Neuronal stem cell (in vitro differentiated cells): ENCODE measurements at regions not wholly inside any gene's neighbourhood (a gene's known extent, or its start where the extent isn't known, plus 50 kb on each side); places are given as distances from the start of the nearest gene placed in this dataset.

Experiments used
- DNase-seq: peaks from one replicate; pipeline ENCODE4 v3.0.0-alpha.2; 2013; ENCODE audit warnings: low spot score
- H2AFZ ChIP-seq: one replicate; pipeline ENCODE4 v1.6.1; 2013; ENCODE audit warnings: mild to moderate bottlenecking, low read length, inconsistent platforms
- H2AK5ac ChIP-seq: 2 replicates; pipeline ENCODE4 v1.6.1; 2013; ENCODE audit warnings: low read depth, mild to moderate bottlenecking, inconsistent platforms, low read length, moderate library complexity, mixed read lengths
- H2BK120ac ChIP-seq: 2 replicates; pipeline ENCODE4 v1.6.1; 2013; ENCODE audit warnings: low read depth, mild to moderate bottlenecking, inconsistent platforms, low read length, moderate library complexity, mixed read lengths
- H2BK12ac ChIP-seq: one replicate; pipeline ENCODE4 v1.6.1; 2013; ENCODE audit warnings: low read length, inconsistent platforms
- H2BK15ac ChIP-seq: 2 replicates; pipeline ENCODE4 v1.6.1; 2013; ENCODE audit warnings: mild to moderate bottlenecking, low read length, inconsistent platforms, mixed read lengths
- H2BK5ac ChIP-seq: one replicate; pipeline ENCODE4 v1.6.1; 2013; ENCODE audit warnings: inconsistent platforms, mild to moderate bottlenecking, low read length, moderate library complexity
- H3K14ac ChIP-seq: one replicate; pipeline ENCODE4 v1.6.1; 2013; ENCODE audit warnings: low read length, inconsistent platforms
- H3K18ac ChIP-seq: 2 replicates; pipeline ENCODE4 v1.6.1; 2013; ENCODE audit warnings: low read length, inconsistent platforms
- H3K23ac ChIP-seq: 2 replicates; pipeline ENCODE4 v1.6.1; 2013; ENCODE audit warnings: low read depth, mild to moderate bottlenecking, mixed read lengths, low read length, inconsistent platforms; ENCODE audit not compliant: poor library complexity
- H3K27ac ChIP-seq: replicated peaks from 3 replicates; pipeline ENCODE4 v1.5.1; 2013; ENCODE audit warnings: low read length, inconsistent platforms
- H3K27me3 ChIP-seq, 3 experiments: 2 replicates each; pipeline ENCODE4 v1.6.1; 2013; ENCODE audit warnings: low read length in 3 of 3, mild to moderate bottlenecking in 2 of 3, inconsistent platforms in 1 of 3, low read depth in 1 of 3, mixed read lengths in 1 of 3, moderate library complexity in 1 of 3; ENCODE audit not compliant: control insufficient read depth in 3 of 3, insufficient read depth in 3 of 3
- H3K36me3 ChIP-seq, 2 donors: replicated peaks in 1 of 2; 2 replicates each; pipeline ENCODE4 v1.6.1; 2013; ENCODE audit warnings: low read length in 2 of 2; ENCODE audit not compliant: control insufficient read depth in 2 of 2, insufficient read depth in 2 of 2
- H3K4ac ChIP-seq: 2 replicates; pipeline ENCODE4 v1.6.1; 2013; ENCODE audit warnings: inconsistent platforms, mild to moderate bottlenecking, low read length, moderate library complexity
- H3K4me1 ChIP-seq, 2 donors: 1 replicate in 1 of 2; 2 replicates in 1 of 2; pipeline ENCODE4 v1.6.1; 2013; ENCODE audit warnings: low read length in 2 of 2, low read depth in 1 of 2; ENCODE audit not compliant: control insufficient read depth in 2 of 2, insufficient read depth in 1 of 2
- H3K4me2 ChIP-seq: one replicate; pipeline ENCODE4 v1.6.1; 2013; ENCODE audit warnings: mild to moderate bottlenecking, low read length, inconsistent platforms; ENCODE audit not compliant: insufficient read depth, poor library complexity, severe bottlenecking
- H3K4me3 ChIP-seq, 2 donors: 2 replicates each; pipeline ENCODE4 v1.5.1; 2013; ENCODE audit warnings: low read length in 2 of 2, mild to moderate bottlenecking in 2 of 2, inconsistent platforms in 1 of 2, moderate library complexity in 1 of 2
- H3K79me1 ChIP-seq: one replicate; pipeline ENCODE4 v1.6.1; 2013; ENCODE audit warnings: low read depth, mild to moderate bottlenecking, inconsistent platforms, low read length, moderate library complexity
- H3K9ac ChIP-seq: one replicate; pipeline ENCODE4 v1.6.1; 2013; ENCODE audit warnings: mild to moderate bottlenecking, low read depth, low read length, inconsistent platforms; ENCODE audit not compliant: poor library complexity
- H3K9me3 ChIP-seq, 2 donors: replicated peaks in 1 of 2; 2 replicates each; pipeline versions ENCODE3 to v1.6.1; 2013; ENCODE audit warnings: low read length in 2 of 2, mild to moderate bottlenecking in 2 of 2, inconsistent platforms in 1 of 2, low read depth in 1 of 2, mixed read lengths in 1 of 2, moderate library complexity in 1 of 2; ENCODE audit not compliant: control insufficient read depth in 2 of 2, insufficient read depth in 1 of 2
- H4K8ac ChIP-seq: one replicate; pipeline ENCODE4 v1.6.1; 2013; ENCODE audit warnings: low read depth, mild to moderate bottlenecking, inconsistent platforms, low read length, moderate library complexity
- H4K91ac ChIP-seq: one replicate; pipeline ENCODE4 v1.6.1; 2013; ENCODE audit warnings: low read length, low read depth, mild to moderate bottlenecking, inconsistent platforms; ENCODE audit not compliant: poor library complexity
- WGBS, 2 donors: extraction: QIAGEN DNeasy Blood & Tissue Kit; methylation state at CpG; one replicate each; pipeline ENCODE4 v1.1.7; 2013; ENCODE audit warnings: missing lambda C conversion rate in 2 of 2, mixed read lengths in 1 of 2; ENCODE audit not compliant: insufficient read length in 2 of 2, insufficient replicate concordance in 1 of 2; ENCODE audit errors: extremely low coverage in 2 of 2; 5-methylcytosine and 5-hydroxymethylcytosine counted together

- no peaks in the 10 kb centered on the region for H3K79me1 ChIP-seq
- no peak overlapping the region for H3K4me3 ChIP-seq
- H3K27me3 ChIP-seq, result no peaks in the 10 kb centered on the region
- no peak overlapping the region for H4K8ac ChIP-seq
- H3K23ac ChIP-seq, result no peak overlapping the region
- H3K14ac ChIP-seq, result no peak overlapping the region
- no peak overlapping the region for H2AK5ac ChIP-seq
- no peak overlapping the region for H3K9ac ChIP-seq
- H3K27ac ChIP-seq, result no peak overlapping the region
- H4K91ac ChIP-seq, result no peak overlapping the region
- no peak overlapping the region for H2BK12ac ChIP-seq
- no peak for DNase-seq
- no peaks in the 10 kb centered on the region for H3K36me3 ChIP-seq
- no peaks in the 10 kb centered on the region for H3K4me1 ChIP-seq
- no CpG with 5 or more reads among the region's 1 CpG for WGBS, 2 donors
- H2BK120ac ChIP-seq, result no peak overlapping the region
- no peak overlapping the region for H3K4ac ChIP-seq
- H2BK15ac ChIP-seq, result no peak overlapping the region
- H3K4me2 ChIP-seq, result no peak overlapping the region
- no peak overlapping the region for H2AFZ ChIP-seq
- H3K9me3 ChIP-seq, result no peaks in the 10 kb centered on the region
- no peak overlapping the region for H2BK5ac ChIP-seq
- H3K18ac ChIP-seq, result no peak overlapping the region
These were observed 385.6 kb upstream of the PHF14 start for GRCh38 chr7:10588084-10588483.

GRCh38 chr7:10592604-10593003 lies 381.1 kb upstream of the PHF14 start:
- no peak overlapping the region for H2AFZ ChIP-seq
- no peak overlapping the region for H2BK12ac ChIP-seq
- H3K27ac ChIP-seq, result no peak overlapping the region
- H3K27me3 ChIP-seq, result no peaks in the 10 kb centered on the region
- no peak overlapping the region for H3K4me3 ChIP-seq
- no peaks in the 10 kb centered on the region for H3K9me3 ChIP-seq
- no peak overlapping the region for H4K8ac ChIP-seq
- H3K9ac ChIP-seq, result no peak overlapping the region
- no peaks in the 10 kb centered on the region for H3K79me1 ChIP-seq
- no peaks in the 10 kb centered on the region for H3K4me1 ChIP-seq
- H4K91ac ChIP-seq, result no peak overlapping the region
- no peak overlapping the region for H2BK5ac ChIP-seq
- H2BK120ac ChIP-seq, result no peak overlapping the region
- H3K4me2 ChIP-seq, result no peak overlapping the region
- H3K23ac ChIP-seq, result no peak overlapping the region
- no peak overlapping the region for H3K4ac ChIP-seq
- H2AK5ac ChIP-seq, result no peak overlapping the region
- H2BK15ac ChIP-seq, result no peak overlapping the region
- H3K36me3 ChIP-seq, result no peaks in the 10 kb centered on the region
- H3K14ac ChIP-seq, result no peak overlapping the region
- DNase-seq, result no peak
- WGBS, 2 donors, result no CpG with 5 or more reads among the region's 2 CpGs
- H3K18ac ChIP-seq, result no peak overlapping the region

GRCh38 chr7:10593080-10593479 lies 380.6 kb upstream of the PHF14 start:
- Histone ChIP-seq H3K4me1 (no peaks in the 10 kb centered on the region), H3K4me3 (no peak overlapping the region), H3K36me3 (no peaks in the 10 kb centered on the region), H2BK120ac (no peak overlapping the region), H3K4ac (no peak overlapping the region), H4K91ac (no peak overlapping the region), H3K79me1 (no peaks in the 10 kb centered on the region), H3K23ac (no peak overlapping the region), H2AFZ (no peak overlapping the region), H2BK15ac (no peak overlapping the region), H3K27me3 (no peaks in the 10 kb centered on the region), H2AK5ac (no peak overlapping the region), H3K18ac (no peak overlapping the region), H2BK5ac (no peak overlapping the region), H3K4me2 (no peak overlapping the region), H3K9ac (no peak overlapping the region), H4K8ac (no peak overlapping the region), H3K9me3 (no peaks in the 10 kb centered on the region), H3K14ac (no peak overlapping the region), H2BK12ac (no peak overlapping the region), H3K27ac (no peak overlapping the region)
- DNase-seq, result no peak
- no CpG with 5 or more reads among the region's 4 CpGs for whole genome bisulfite sequencing, 2 donors

GRCh38 chr7:10596827-10597226 lies 376.8 kb upstream of the PHF14 start:
- H3K14ac ChIP-seq, result no peak overlapping the region
- no peak for DNase-seq
- no peak overlapping the region for H3K9ac ChIP-seq
- no peaks in the 10 kb centered on the region for H3K36me3 ChIP-seq
- H3K4me2 ChIP-seq, result no peak overlapping the region
- no peak overlapping the region for H2BK12ac ChIP-seq
- no peak overlapping the region for H3K23ac ChIP-seq
- no peaks in the 10 kb centered on the region for H3K79me1 ChIP-seq
- no peaks in the 10 kb centered on the region for H3K27me3 ChIP-seq
- WGBS, 2 donors, result no CpG with 5 or more reads among the region's 2 CpGs
- H4K8ac ChIP-seq, result no peak overlapping the region
- no peaks in the 10 kb centered on the region for H3K4me1 ChIP-seq
- H3K4me3 ChIP-seq, result no peak overlapping the region
- no peak overlapping the region for H2AFZ ChIP-seq
- no peak overlapping the region for H2BK15ac ChIP-seq
- no peak overlapping the region for H3K18ac ChIP-seq
- no peaks in the 10 kb centered on the region for H3K9me3 ChIP-seq
- H3K4ac ChIP-seq, result no peak overlapping the region
- H4K91ac ChIP-seq, result no peak overlapping the region
- no peak overlapping the region for H3K27ac ChIP-seq
- H2BK120ac ChIP-seq, result no peak overlapping the region
- no peak overlapping the region for H2AK5ac ChIP-seq
- no peak overlapping the region for H2BK5ac ChIP-seq
